Dendritic cell treated with granulocyte-macrophage colony-stimulating factor and Interleukin-4, amounts not matched to agents 40 ng/mL and 50 ng/mL, for 4 days (primary cell): ENCODE measurements at regions not wholly inside any gene's neighbourhood (a gene's known extent, or its start where the extent isn't known, plus 50 kb on each side); places are given as distances from the start of the nearest gene placed in this dataset.

Experiments used
- H3K27ac Mint-ChIP-seq: one replicate; pipeline ENCODE4 v1.8.0; 2022; ENCODE audit warnings: mild to moderate bottlenecking, mixed read lengths
- H3K27me3 Mint-ChIP-seq: one replicate; pipeline ENCODE4 v1.8.0; 2022; ENCODE audit warnings: mild to moderate bottlenecking, mixed read lengths
- H3K36me3 Mint-ChIP-seq: one replicate; pipeline ENCODE4 v1.8.0; 2022; ENCODE audit warnings: low read depth, mixed read lengths
- H3K4me1 Mint-ChIP-seq: one replicate; pipeline ENCODE4 v1.8.0; 2022; ENCODE audit warnings: low read depth, mixed read lengths
- H3K4me3 Mint-ChIP-seq: one replicate; pipeline ENCODE4 v1.8.0; 2022; ENCODE audit warnings: mild to moderate bottlenecking, moderate library complexity, mixed read lengths
- H3K9me3 Mint-ChIP-seq: one replicate; pipeline ENCODE4 v1.8.0; 2022; ENCODE audit warnings: mixed read lengths
- intact Hi-C: fragments of 100-400 bp; cut with micrococcal nuclease; formaldehyde crosslinking; loops from one replicate; pipeline ENCODE4 v1.15.0; 2022

- no peaks in the 10 kb centered on the region for H3K36me3 Mint-ChIP-seq
- intact Hi-C loops = no loop called here
- no peak overlapping the region for H3K4me3 Mint-ChIP-seq
- no peak overlapping the region for H3K27ac Mint-ChIP-seq
- peaks cover 22% of the 10 kb centered on the region for H3K9me3 Mint-ChIP-seq
- H3K27me3 Mint-ChIP-seq = no peaks in the 10 kb centered on the region
- H3K4me1 Mint-ChIP-seq = no peaks in the 10 kb centered on the region
These were observed 182.4 kb downstream of the TMEM18 start for GRCh38 chr2:494853-495252.

DNA sequence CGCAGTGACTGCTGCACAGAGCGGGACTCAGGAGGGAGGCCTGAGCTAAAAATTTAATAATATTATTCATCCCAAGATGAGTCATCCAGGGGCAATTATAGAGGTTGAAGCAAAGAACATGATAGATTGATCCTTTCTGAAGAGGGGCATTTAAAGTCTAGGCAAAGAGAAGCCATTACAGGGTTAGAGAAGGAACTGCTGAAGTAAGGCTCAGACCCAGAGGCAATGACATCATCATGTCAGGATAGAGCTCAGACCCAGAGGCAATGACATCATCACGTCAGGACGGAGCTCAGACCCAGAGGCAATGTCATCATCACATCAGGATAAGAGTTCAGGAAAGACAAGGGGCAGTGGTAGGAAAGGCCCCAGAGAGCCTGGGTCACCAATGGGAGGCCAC is 184.0 kb downstream of the TMEM18 start:
- Mint-ChIP-seq H3K36me3 (no peaks in the 10 kb centered on the region), H3K27me3 (no peaks in the 10 kb centered on the region), H3K4me1 (no peaks in the 10 kb centered on the region), H3K9me3 (peaks cover 22% of the 10 kb centered on the region), H3K27ac (no peak overlapping the region), H3K4me3 (no peak overlapping the region)
- intact Hi-C loops = no loop called here

- intact Hi-C loops = no loop called here
- H3K27ac Mint-ChIP-seq = no peak overlapping the region
- H3K4me3 Mint-ChIP-seq = no peak overlapping the region
- H3K27me3 Mint-ChIP-seq = no peaks in the 10 kb centered on the region
- peaks cover 15% of the 10 kb centered on the region for H3K9me3 Mint-ChIP-seq
- H3K36me3 Mint-ChIP-seq = no peaks in the 10 kb centered on the region
- no peaks in the 10 kb centered on the region for H3K4me1 Mint-ChIP-seq
These were observed 185.0 kb downstream of the TMEM18 start for GRCh38 chr2:492178-492577.

- Mint-ChIP-seq H3K4me1 (no peaks in the 10 kb centered on the region), H3K4me3 (no peak overlapping the region), H3K27me3 (no peaks in the 10 kb centered on the region), H3K27ac (no peak overlapping the region), H3K36me3 (no peaks in the 10 kb centered on the region), H3K9me3 (no peaks in the 10 kb centered on the region)
- intact Hi-C loops = no loop called here
These were observed 187.4 kb downstream of the TMEM18 start for GRCh38 chr2:489838-490237.

- Mint-ChIP-seq H3K9me3 (no peaks in the 10 kb centered on the region), H3K27ac (no peak overlapping the region), H3K4me3 (no peak overlapping the region), H3K27me3 (no peaks in the 10 kb centered on the region), H3K36me3 (no peaks in the 10 kb centered on the region), H3K4me1 (no peaks in the 10 kb centered on the region)
- intact Hi-C loops = no loop called here
These were observed 188.1 kb downstream of the TMEM18 start for GRCh38 chr2:489084-489483.

GRCh38 chr2:487186-488079 is 189.8 kb downstream of the TMEM18 start:
- Mint-ChIP-seq H3K27me3 (peaks cover 2% of the 10 kb centered on the region), H3K4me1 (no peaks in the 10 kb centered on the region), H3K4me3 (no peak overlapping the region), H3K36me3 (no peaks in the 10 kb centered on the region), H3K27ac (no peak overlapping the region), H3K9me3 (no peaks in the 10 kb centered on the region)
- intact Hi-C loops = no loop called here

DNA sequence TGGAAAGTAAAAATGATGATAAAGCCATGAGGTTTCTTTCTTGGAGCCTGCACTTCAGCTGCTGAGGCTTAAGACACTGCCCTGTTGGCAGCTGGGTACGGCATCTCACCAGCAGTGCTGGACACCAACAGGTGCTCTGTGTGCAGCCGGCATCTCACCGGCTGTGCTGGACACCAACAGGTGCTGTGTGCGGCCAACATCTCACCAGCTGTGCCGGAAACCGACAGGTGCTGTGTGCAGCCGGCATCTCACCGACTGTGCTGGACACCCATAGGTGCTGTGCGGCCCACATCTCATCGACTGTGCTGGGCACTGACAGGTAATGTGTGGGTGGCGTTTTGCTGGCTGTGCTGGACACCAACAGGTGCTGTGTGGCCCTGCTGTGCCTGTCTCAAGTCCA is 190.8 kb downstream of the TMEM18 start:
- intact Hi-C loops = no loop called here
- H3K36me3 Mint-ChIP-seq = no peaks in the 10 kb centered on the region
- H3K4me1 Mint-ChIP-seq = no peaks in the 10 kb centered on the region
- no peak overlapping the region for H3K27ac Mint-ChIP-seq
- H3K4me3 Mint-ChIP-seq = no peak overlapping the region
- H3K27me3 Mint-ChIP-seq = peaks cover 2% of the 10 kb centered on the region
- H3K9me3 Mint-ChIP-seq = no peaks in the 10 kb centered on the region

- intact Hi-C loops = no loop called here
- Mint-ChIP-seq H3K27me3 (peaks cover 2% of the 10 kb centered on the region), H3K4me1 (no peaks in the 10 kb centered on the region), H3K27ac (no peak overlapping the region), H3K9me3 (no peaks in the 10 kb centered on the region), H3K36me3 (no peaks in the 10 kb centered on the region), H3K4me3 (no peak overlapping the region)
These were observed 193.5 kb upstream of the ALKAL2 start for GRCh38 chr2:481388-481787.

DNA sequence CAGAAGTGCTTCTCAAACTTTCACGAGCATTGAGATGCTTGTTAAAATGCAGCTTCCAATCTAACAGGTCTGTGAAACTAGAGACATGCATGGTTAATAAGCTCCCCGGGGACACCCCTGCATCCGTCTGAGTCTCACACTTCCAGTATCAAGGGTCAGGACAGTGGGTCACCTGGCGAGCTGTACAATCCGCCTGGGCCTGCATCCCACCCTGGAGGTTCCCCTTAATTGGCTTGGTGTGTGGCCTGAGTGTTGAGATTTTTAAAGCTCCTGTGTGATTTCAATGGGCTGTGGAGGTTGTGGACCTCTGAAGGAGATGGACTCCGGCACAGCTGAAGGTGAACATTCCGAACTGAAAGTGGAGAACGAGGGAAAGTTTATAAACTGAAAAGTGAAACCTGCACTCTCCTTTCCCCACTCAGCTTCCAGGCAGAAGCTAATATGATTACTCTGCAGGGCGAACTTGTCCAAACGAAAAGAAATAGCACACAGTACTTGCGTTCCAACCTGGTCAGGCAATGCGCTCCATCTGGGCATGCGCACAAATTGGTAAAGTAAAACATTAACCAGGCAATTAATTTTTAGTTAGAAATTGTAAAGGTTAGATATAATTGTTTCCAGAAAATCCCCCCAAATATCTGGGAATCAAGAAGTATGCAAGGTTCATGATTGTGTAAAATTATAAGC is 191.7 kb upstream of the ALKAL2 start:
- Mint-ChIP-seq H3K27me3 (peaks cover 2% of the 10 kb centered on the region), H3K27ac (no peak overlapping the region), H3K4me1 (no peaks in the 10 kb centered on the region), H3K36me3 (no peaks in the 10 kb centered on the region), H3K4me3 (no peak overlapping the region), H3K9me3 (no peaks in the 10 kb centered on the region)
- intact Hi-C loops = no loop called here

- peaks cover 1% of the 10 kb centered on the region for H3K9me3 Mint-ChIP-seq
- peaks cover 2% of the 10 kb centered on the region for H3K27me3 Mint-ChIP-seq
- intact Hi-C loops = no loop called here
- no peak overlapping the region for H3K4me3 Mint-ChIP-seq
- H3K4me1 Mint-ChIP-seq = no peaks in the 10 kb centered on the region
- no peak overlapping the region for H3K27ac Mint-ChIP-seq
- H3K36me3 Mint-ChIP-seq = no peaks in the 10 kb centered on the region
These were observed 191.1 kb upstream of the ALKAL2 start for GRCh38 chr2:479031-479430.

GRCh38 chr2:471560-471959 is 183.7 kb upstream of the ALKAL2 start:
- H3K4me1 Mint-ChIP-seq = no peaks in the 10 kb centered on the region
- H3K27ac Mint-ChIP-seq = no peak overlapping the region
- H3K4me3 Mint-ChIP-seq = no peak overlapping the region
- H3K36me3 Mint-ChIP-seq = no peaks in the 10 kb centered on the region
- H3K27me3 Mint-ChIP-seq = peaks cover 28% of the 10 kb centered on the region
- H3K9me3 Mint-ChIP-seq = peaks cover 10% of the 10 kb centered on the region
- intact Hi-C loops = no loop called here

DNA sequence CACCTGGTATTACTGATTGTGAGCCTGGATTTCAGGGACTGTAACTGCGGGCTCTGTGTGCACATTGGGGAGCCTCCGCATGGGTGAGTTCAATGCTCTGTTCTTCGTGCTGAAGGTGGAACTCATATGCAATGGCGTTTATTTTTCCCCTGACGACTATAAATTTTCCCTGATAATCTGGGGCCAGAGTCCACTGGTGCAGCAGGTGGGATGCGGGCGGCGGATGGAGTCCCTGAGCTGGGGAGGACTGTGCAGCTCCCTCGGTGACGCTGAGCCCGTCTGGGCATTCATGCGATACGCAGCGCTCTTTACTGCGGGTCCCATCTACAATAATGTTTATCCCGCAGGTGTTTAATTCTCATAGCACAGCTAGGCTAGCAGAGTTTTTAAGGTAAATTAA is 181.6 kb upstream of the ALKAL2 start:
- no peak overlapping the region for H3K4me3 Mint-ChIP-seq
- no peaks in the 10 kb centered on the region for H3K36me3 Mint-ChIP-seq
- peaks cover 10% of the 10 kb centered on the region for H3K9me3 Mint-ChIP-seq
- H3K27me3 Mint-ChIP-seq = peaks cover 30% of the 10 kb centered on the region
- intact Hi-C loops = no loop called here
- H3K4me1 Mint-ChIP-seq = no peaks in the 10 kb centered on the region
- no peak overlapping the region for H3K27ac Mint-ChIP-seq

DNA sequence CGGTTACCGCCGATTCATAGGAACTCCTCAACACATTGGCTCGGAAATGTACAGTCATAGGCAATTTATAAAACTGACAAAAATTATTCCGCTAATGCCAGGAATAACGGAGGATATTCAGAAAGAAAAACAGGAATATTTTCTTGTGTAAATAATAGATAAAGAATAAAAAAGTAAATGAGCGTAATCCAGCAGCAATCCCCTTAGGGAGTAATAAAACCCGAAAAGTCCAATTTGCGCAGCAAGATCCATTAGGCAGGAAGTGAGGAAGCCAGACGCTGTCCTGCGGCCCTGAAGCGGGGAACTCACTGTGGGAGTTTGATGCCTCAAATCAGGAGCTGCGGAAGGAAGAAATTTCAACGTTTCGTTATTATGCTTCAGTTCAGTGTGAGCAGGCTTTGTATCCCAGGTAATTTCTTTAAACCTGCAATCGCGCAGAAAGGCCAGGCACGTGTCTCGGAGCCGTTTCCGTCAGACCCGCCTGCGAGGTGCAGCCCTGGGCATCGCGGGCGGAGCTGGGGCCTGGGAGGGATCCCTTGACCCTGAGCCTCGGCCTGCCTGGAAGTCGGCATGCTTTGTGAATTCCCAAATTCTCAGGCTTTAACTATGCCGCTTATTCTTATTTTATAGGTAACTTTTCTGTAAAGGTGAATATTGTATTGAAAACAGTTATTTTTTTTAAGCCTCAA is 180.9 kb upstream of the ALKAL2 start:
- Mint-ChIP-seq H3K4me1 (no peaks in the 10 kb centered on the region), H3K4me3 (no peak overlapping the region), H3K27me3 (peaks cover 30% of the 10 kb centered on the region), H3K36me3 (no peaks in the 10 kb centered on the region), H3K9me3 (peaks cover 6% of the 10 kb centered on the region), H3K27ac (no peak overlapping the region)
- intact Hi-C loops = no loop called here

DNA sequence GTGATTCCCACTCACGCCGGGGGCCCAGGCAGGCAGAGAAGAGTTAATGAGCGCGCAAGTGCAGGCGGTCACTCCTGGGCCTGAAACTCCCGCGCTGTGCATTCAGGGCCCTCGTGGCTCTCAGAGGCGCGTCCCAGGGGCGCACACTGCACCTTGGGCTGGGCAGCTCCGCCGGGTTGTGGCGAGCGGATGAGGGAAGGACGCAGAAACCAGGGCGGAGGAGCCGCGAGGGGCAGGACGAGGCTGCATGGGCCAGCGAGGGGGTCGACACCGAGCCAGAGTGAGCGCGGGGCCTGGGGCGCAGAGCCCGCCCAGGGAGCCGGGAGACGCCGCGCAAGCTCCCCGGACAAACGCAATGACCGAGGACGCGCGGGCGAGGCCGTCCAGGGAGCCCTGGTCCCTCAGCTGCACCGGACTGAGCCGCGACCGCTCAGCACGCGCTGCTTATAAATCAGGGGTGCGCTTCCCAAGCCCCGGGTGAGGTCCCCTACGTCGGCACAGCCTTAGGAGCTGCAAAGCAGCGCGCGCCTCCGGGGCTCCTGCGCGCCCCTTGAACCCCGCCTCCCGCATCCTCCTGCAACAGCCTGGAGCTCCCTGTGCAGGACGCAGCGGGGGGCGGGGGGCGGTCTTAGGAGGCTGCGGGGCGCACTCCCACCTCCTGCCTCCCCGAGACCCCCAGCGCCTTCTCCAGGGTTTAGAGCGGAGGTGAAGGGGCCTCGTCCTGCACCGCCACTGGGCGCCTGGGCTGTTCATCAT is 180.2 kb upstream of the ALKAL2 start:
- no peaks in the 10 kb centered on the region for H3K36me3 Mint-ChIP-seq
- H3K9me3 Mint-ChIP-seq = no peaks in the 10 kb centered on the region
- peaks cover 30% of the 10 kb centered on the region for H3K27me3 Mint-ChIP-seq
- H3K4me1 Mint-ChIP-seq = no peaks in the 10 kb centered on the region
- H3K4me3 Mint-ChIP-seq = no peak overlapping the region
- H3K27ac Mint-ChIP-seq = no peak overlapping the region
- intact Hi-C loops = no loop called here
